ENCODE measurements at regions not wholly inside any gene's neighbourhood (a gene's known extent, or its start where the extent isn't known, plus 50 kb on each side); places are given as distances from the start of the nearest gene placed in this dataset.
A peak's percentile ranks its signal among the peaks of the same experiment; 100 is the strongest.

DNA sequence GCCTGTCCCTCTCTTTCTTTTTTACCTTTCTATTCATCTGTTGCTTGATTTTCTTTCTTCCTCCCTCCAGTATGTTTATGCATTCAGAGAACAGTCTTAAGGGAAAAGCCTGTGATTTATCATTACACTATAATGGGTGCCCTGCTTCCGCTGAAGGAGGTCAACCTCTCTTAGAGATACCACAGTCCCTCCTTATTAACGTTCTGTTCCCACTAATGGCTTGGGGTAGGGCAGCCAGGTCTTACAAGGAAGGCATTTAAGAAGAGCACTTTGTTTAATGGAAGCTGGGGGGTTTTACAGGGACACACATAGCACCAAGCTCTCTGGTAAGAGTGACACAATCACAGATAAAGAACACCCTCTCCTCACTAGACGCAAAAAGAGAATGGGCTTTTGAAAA lies 523.5 kb downstream of the NUF2 start:
- in situ Hi-C loops (cut with MboI) = no loop called here
- WGBS, 2 experiments (ENCODE audit: low coverage in 1 of 2, low lambda C conversion rate in 2 of 2, missing lambda C conversion rate in 2 of 2) = 94 to 95% methylated on average over 3 of the region's 3 CpGs

DNA sequence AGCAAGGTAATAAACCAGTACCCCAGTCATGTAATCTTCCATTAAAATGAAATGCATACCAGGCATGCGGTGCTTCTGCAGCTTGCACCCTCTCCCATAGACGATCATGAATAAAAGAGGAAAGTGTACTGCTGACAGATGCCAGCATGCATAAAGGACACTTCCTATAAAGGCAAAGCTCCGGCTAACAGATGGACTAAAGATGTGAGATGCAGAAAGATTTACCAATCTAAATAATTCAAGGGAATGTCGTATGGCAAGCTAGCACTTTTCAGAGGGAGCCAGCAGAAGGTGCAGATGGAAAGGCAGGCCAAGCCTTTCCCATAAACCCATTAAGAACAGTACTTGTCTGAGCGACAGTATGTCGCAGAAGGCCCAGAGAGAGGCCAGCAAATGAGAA lies 542.0 kb downstream of the NUF2 start:
- no peaks in the 10 kb centered on the region for H3K9me2 ChIP-seq (ENCODE audit: insufficient read depth)
- no peaks in the 10 kb centered on the region for H4K20me1 ChIP-seq (ENCODE audit: insufficient read depth)
- no peak overlapping the region for H2AFZ ChIP-seq
- no peak overlapping the region for H3K4me3 ChIP-seq
- DNase-seq = no peak
- WGBS, 2 experiments (ENCODE audit: low coverage in 1 of 2, low lambda C conversion rate in 2 of 2, missing lambda C conversion rate in 2 of 2) = 85 to 91% methylated on average over 6 of the region's 6 CpGs
- no peaks in the 10 kb centered on the region for H3K36me3 ChIP-seq (ENCODE audit: low read depth)
- no peaks in the 10 kb centered on the region for H3K9me3 ChIP-seq (ENCODE audit: low read depth)
- no peak overlapping the region for H3K27ac ChIP-seq
- H3K4me2 ChIP-seq (ENCODE audit: unreplicated experiment) = no peak overlapping the region
- no peaks in the 10 kb centered on the region for H3K27me3 ChIP-seq (replicated peaks; ENCODE audit: insufficient read depth)
- no peak overlapping the region for H3K9ac ChIP-seq
- no peak for TF ChIP-seq EZH2phosphoT487 (IDR thresholded peaks at IDR 0.05; ENCODE audit: insufficient read depth, low read depth)
- no peak for TF ChIP-seq EZH2 (IDR thresholded peaks at IDR 0.05; ENCODE audit: insufficient read depth, poor library complexity, severe bottlenecking)
- no peaks in the 10 kb centered on the region for H3F3A ChIP-seq (ENCODE audit: insufficient read depth)
- H3K4me1 ChIP-seq (ENCODE audit: insufficient read depth) = no peaks in the 10 kb centered on the region
- H3K79me2 ChIP-seq (ENCODE audit: insufficient read depth) = no peaks in the 10 kb centered on the region
- in situ Hi-C loops (cut with MboI) = loop anchor here (25.0 kb wide), 1 partner anchor 924 kb away; no protein-coding TSS in a partner anchor

More for the DNA sequence above, 523.5 kb downstream of the NUF2 start:
- Histone ChIP-seq H3K9me2 (ENCODE audit: insufficient read depth) (no peaks in the 10 kb centered on the region), H3K27ac (no peak overlapping the region), H3K36me3 (ENCODE audit: low read depth) (no peaks in the 10 kb centered on the region), H3F3A (ENCODE audit: insufficient read depth) (peaks cover 18% of the 10 kb centered on the region), H3K27me3 (replicated peaks; ENCODE audit: insufficient read depth) (no peaks in the 10 kb centered on the region), H3K9ac (no peak overlapping the region), H3K4me1 (ENCODE audit: insufficient read depth) (peaks cover 32% of the 10 kb centered on the region), H2AFZ (no peak overlapping the region), H4K20me1 (ENCODE audit: insufficient read depth) (no peaks in the 10 kb centered on the region), H3K4me3 (no peak overlapping the region), H3K79me2 (ENCODE audit: insufficient read depth) (no peaks in the 10 kb centered on the region), H3K9me3 (ENCODE audit: low read depth) (no peaks in the 10 kb centered on the region), H3K4me2 (ENCODE audit: unreplicated experiment) (no peak overlapping the region)
- TF ChIP-seq EZH2phosphoT487 (IDR thresholded peaks at IDR 0.05; ENCODE audit: insufficient read depth, low read depth) (no peak), EZH2 (IDR thresholded peaks at IDR 0.05; ENCODE audit: insufficient read depth, poor library complexity, severe bottlenecking) (no peak)
- DNase-seq = no peak

DNA sequence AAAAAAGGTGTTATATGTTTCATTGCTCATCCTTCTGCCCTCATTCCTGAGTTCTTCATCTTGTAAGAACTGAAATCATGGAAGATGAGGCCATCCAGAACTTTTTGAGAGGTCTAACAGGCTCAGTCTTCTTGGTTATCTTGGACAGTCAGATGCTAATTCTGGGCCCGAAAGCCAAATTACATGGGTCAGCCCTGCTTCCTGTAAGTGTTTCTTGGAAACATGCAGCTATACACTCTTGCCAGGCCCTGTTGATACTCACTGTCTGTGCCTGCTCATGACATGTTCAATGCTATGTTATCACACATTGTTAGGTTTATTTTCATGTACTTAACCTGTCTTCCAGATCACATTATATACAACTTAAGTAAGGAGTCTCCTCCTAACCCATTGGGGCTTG lies 542.5 kb downstream of the NUF2 start:
- no peaks in the 10 kb centered on the region for H3K9me2 ChIP-seq (ENCODE audit: insufficient read depth)
- no peaks in the 10 kb centered on the region for H3K79me2 ChIP-seq (ENCODE audit: insufficient read depth)
- WGBS, 2 experiments (ENCODE audit: low coverage in 1 of 2, low lambda C conversion rate in 2 of 2, missing lambda C conversion rate in 2 of 2) = 42 to 50% methylated on average over 1 of the region's 1 CpG
- H3K4me1 ChIP-seq (ENCODE audit: insufficient read depth) = no peaks in the 10 kb centered on the region
- no peak overlapping the region for H2AFZ ChIP-seq
- H3K4me2 ChIP-seq (ENCODE audit: unreplicated experiment) = no peak overlapping the region
- no peak overlapping the region for H3K9ac ChIP-seq
- no peaks in the 10 kb centered on the region for H3K27me3 ChIP-seq (replicated peaks; ENCODE audit: insufficient read depth)
- in situ Hi-C loops (cut with MboI) = loop anchor here (25.0 kb wide), 1 partner anchor 923 kb away; no protein-coding TSS in a partner anchor
- DNase-seq = no peak
- TF ChIP-seq EZH2phosphoT487 (IDR thresholded peaks at IDR 0.05; ENCODE audit: insufficient read depth, low read depth) (no peak), EZH2 (IDR thresholded peaks at IDR 0.05; ENCODE audit: insufficient read depth, poor library complexity, severe bottlenecking) (no peak)
- no peak overlapping the region for H3K27ac ChIP-seq
- H3K4me3 ChIP-seq = no peak overlapping the region
- H3F3A ChIP-seq (ENCODE audit: insufficient read depth) = no peaks in the 10 kb centered on the region
- no peaks in the 10 kb centered on the region for H3K36me3 ChIP-seq (ENCODE audit: low read depth)
- H3K9me3 ChIP-seq (ENCODE audit: low read depth) = no peaks in the 10 kb centered on the region
- H4K20me1 ChIP-seq (ENCODE audit: insufficient read depth) = no peaks in the 10 kb centered on the region

DNA sequence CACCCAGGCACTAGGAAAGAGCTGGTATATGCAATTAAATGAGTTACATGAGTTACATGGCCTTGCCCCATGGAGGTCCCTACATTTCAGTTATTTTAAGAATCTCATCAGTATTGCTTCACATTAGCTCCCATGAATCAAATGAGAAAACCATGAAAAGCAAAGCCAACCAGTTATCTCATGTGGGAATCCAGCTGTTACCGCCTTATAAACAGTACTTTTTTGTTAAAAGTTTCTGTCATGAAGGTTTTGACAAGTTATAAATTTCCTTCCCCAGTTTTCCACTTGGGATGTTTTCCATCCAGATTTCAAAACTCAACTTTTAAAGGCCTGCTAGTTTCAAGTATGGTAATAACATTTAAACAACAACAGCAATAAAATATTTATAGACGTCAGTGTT lies 544.8 kb downstream of the NUF2 start:
- Histone ChIP-seq H3K4me3 (no peak overlapping the region), H3K4me1 (ENCODE audit: insufficient read depth) (peaks cover 14% of the 10 kb centered on the region), H3K9me2 (ENCODE audit: insufficient read depth) (no peaks in the 10 kb centered on the region), H3K9ac (no peak overlapping the region), H3F3A (ENCODE audit: insufficient read depth) (no peaks in the 10 kb centered on the region), H2AFZ (no peak overlapping the region), H3K36me3 (ENCODE audit: low read depth) (no peaks in the 10 kb centered on the region), H4K20me1 (ENCODE audit: insufficient read depth) (no peaks in the 10 kb centered on the region), H3K27me3 (replicated peaks; ENCODE audit: insufficient read depth) (no peaks in the 10 kb centered on the region), H3K9me3 (ENCODE audit: low read depth) (no peaks in the 10 kb centered on the region), H3K79me2 (ENCODE audit: insufficient read depth) (no peaks in the 10 kb centered on the region), H3K4me2 (ENCODE audit: unreplicated experiment) (no peak overlapping the region), H3K27ac (no peak overlapping the region)
- TF ChIP-seq EZH2phosphoT487 (IDR thresholded peaks at IDR 0.05; ENCODE audit: insufficient read depth, low read depth) (no peak), EZH2 (IDR thresholded peaks at IDR 0.05; ENCODE audit: insufficient read depth, poor library complexity, severe bottlenecking) (no peak)
- 32 to 39% methylated on average over 2 of the region's 2 CpGs for WGBS, 2 experiments (ENCODE audit: low coverage in 1 of 2, low lambda C conversion rate in 2 of 2, missing lambda C conversion rate in 2 of 2)
- no peak for DNase-seq
- in situ Hi-C loops (cut with MboI) = loop anchor here (25.0 kb wide), 1 partner anchor 921 kb away; no protein-coding TSS in a partner anchor

DNA sequence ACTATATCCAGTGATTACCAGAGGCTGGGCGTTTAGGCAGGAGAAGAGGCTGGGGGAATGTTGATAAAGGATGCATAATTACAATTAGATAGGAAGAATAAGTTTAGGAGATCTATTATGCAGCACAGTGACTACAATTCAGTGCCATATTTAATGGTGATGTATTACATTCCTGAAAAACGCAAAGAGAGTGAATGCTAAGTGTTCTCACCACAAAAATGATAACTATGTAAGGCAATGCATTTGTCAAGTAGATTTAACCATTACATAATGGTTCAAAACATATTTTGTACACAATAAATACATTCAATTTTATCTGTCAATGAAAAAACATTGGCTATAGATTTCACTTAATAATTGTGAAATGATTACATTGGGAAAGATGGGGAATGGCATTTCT lies 548.9 kb downstream of the NUF2 start:
- in situ Hi-C loops (cut with MboI) = loop anchor here (25.0 kb wide), 1 partner anchor 917 kb away; no protein-coding TSS in a partner anchor
- peak overlapping the region; percentile 14 for H3K4me2 ChIP-seq (ENCODE audit: unreplicated experiment)

More for the DNA sequence above, 548.9 kb downstream of the NUF2 start:
- no peaks in the 10 kb centered on the region for H3K27me3 ChIP-seq (replicated peaks; ENCODE audit: insufficient read depth)
- no peaks in the 10 kb centered on the region for H3K9me3 ChIP-seq (ENCODE audit: low read depth)
- no peaks in the 10 kb centered on the region for H4K20me1 ChIP-seq (ENCODE audit: insufficient read depth)
- H3K4me1 ChIP-seq (ENCODE audit: insufficient read depth) = peaks cover 35% of the 10 kb centered on the region
- no peak overlapping the region for H3K4me3 ChIP-seq
- no peak overlapping the region for H2AFZ ChIP-seq
- no peaks in the 10 kb centered on the region for H3K9me2 ChIP-seq (ENCODE audit: insufficient read depth)
- H3K27ac ChIP-seq = no peak overlapping the region
- 25 to 38% methylated on average over 2 of the region's 2 CpGs for WGBS, 2 experiments (ENCODE audit: low coverage in 1 of 2, low lambda C conversion rate in 2 of 2, missing lambda C conversion rate in 2 of 2)
- no peak for TF ChIP-seq EZH2 (IDR thresholded peaks at IDR 0.05; ENCODE audit: insufficient read depth, poor library complexity, severe bottlenecking)
- no peak for TF ChIP-seq EZH2phosphoT487 (IDR thresholded peaks at IDR 0.05; ENCODE audit: insufficient read depth, low read depth)
- no peaks in the 10 kb centered on the region for H3K79me2 ChIP-seq (ENCODE audit: insufficient read depth)
- H3K36me3 ChIP-seq (ENCODE audit: low read depth) = no peaks in the 10 kb centered on the region
- peak; percentile 41 for DNase-seq
- H3K9ac ChIP-seq = no peak overlapping the region
- peaks cover 5% of the 10 kb centered on the region for H3F3A ChIP-seq (ENCODE audit: insufficient read depth)
